GM12878 (cell line): ENCODE measurements at regions not wholly inside any gene's neighbourhood (a gene's known extent, or its start where the extent isn't known, plus 50 kb on each side); places are given as distances from the start of the nearest gene placed in this dataset.

ENCODE experiments used
- ATAC-seq: fragments of 200-7000 bp; cut with Tn5 transposase; 3 replicates; pipeline ENCODE4 v1.9.1; 2020; ENCODE audit warnings: mild to moderate bottlenecking, moderate library complexity
- BruUV-seq: library from RNA; stranded (reverse); fragments of 400-500 nt; replicated peaks from 2 replicates; lab custom pipeline; 2021; lab: Mats Ljungman, UMichigan
- CTCF ChIA-PET: fragments of 300-600 bp; sonication (Branson Sonifier 250); formaldehyde crosslinking; extraction: SDS; loops from one replicate; lab custom pipeline; 2021; ENCODE audit warnings: inconsistent platforms; lab: Yijun Ruan, JAX
- POLR2A ChIA-PET: fragments of 350-600 bp; formaldehyde crosslinking; extraction: SDS; loops from one replicate; lab custom pipeline; 2021; ENCODE audit warnings: inconsistent platforms; lab: Charles Lee
- RAD21 ChIA-PET: fragments of 300-600 bp; sonication (Branson Sonifier 250); formaldehyde crosslinking; loops from one replicate; lab custom pipeline; 2023; ENCODE audit warnings: antibody characterized with exemption; ENCODE audit not compliant: unreplicated experiment; lab: Charles Lee
- SMC1A ChIA-PET: fragments of 300-600 bp; sonication (Branson Sonifier 250); formaldehyde crosslinking; loops from one replicate; lab custom pipeline; 2023; ENCODE audit not compliant: unreplicated experiment, uncharacterized antibody; lab: Charles Lee
- DNase-seq: peaks from one replicate; pipeline ENCODE4 v3.0.0-alpha.2; 2011; ENCODE audit warnings: low read depth, low spot score
- FAIRE-seq: peaks from 3 replicates; lab custom pipeline; 2011; peaks lifted over from hg19 to GRCh38; lab: Jason Lieb, UNC
- H2AFZ ChIP-seq: 2 replicates; pipeline ENCODE4 v1.6.0; 2011; ENCODE audit warnings: low read depth, low read length, control low read depth; ENCODE audit not compliant: control insufficient read depth
- H3K27ac ChIP-seq: 2 replicates; pipeline ENCODE4 v1.5.1; 2011; ENCODE audit warnings: control low read depth; ENCODE audit not compliant: control insufficient read depth, insufficient read depth
- H3K27me3 ChIP-seq, 2 experiments: replicated peaks in 1 of 2; 2 replicates each; pipeline versions ENCODE4 v1.6.0 to v1.6.1; 2011; ENCODE audit warnings: low read length in 1 of 2; ENCODE audit not compliant: control insufficient read depth in 2 of 2, insufficient read depth in 2 of 2
- H3K36me3 ChIP-seq, 2 experiments: 2 replicates each; pipeline ENCODE4 v1.5.1; 2011; ENCODE audit warnings: low read length in 1 of 2; ENCODE audit not compliant: control insufficient read depth in 2 of 2, insufficient read depth in 2 of 2
- H3K4me1 ChIP-seq: 2 replicates; pipeline ENCODE4 v1.6.1; 2011; ENCODE audit warnings: mild to moderate bottlenecking, low read length, moderate library complexity, mixed read lengths; ENCODE audit not compliant: control insufficient read depth, insufficient read depth
- H3K4me2 ChIP-seq: 2 replicates; pipeline ENCODE4 v1.6.0; 2011; ENCODE audit warnings: control low read depth; ENCODE audit not compliant: control insufficient read depth, insufficient read depth
- H3K4me3 ChIP-seq: fragments of 200-600 bp; sonication (generic); 2 replicates; pipeline ENCODE4 v1.5.1; 2016
- H3K79me2 ChIP-seq: 2 replicates; pipeline ENCODE4 v1.6.0; 2011; ENCODE audit warnings: low read length; ENCODE audit not compliant: control insufficient read depth, insufficient read depth
- H3K9ac ChIP-seq: 2 replicates; pipeline ENCODE4 v1.8.0; 2011; ENCODE audit warnings: low read length, control low read depth, mixed read lengths; ENCODE audit not compliant: control insufficient read depth, insufficient read depth
- H3K9me3 ChIP-seq: replicated peaks from 3 replicates; pipeline ENCODE4 v1.5.1; 2011; ENCODE audit warnings: mild to moderate bottlenecking, low read length; ENCODE audit not compliant: control insufficient read depth, insufficient read depth
- H4K20me1 ChIP-seq: 2 replicates; pipeline ENCODE4 v1.6.0; 2011; ENCODE audit not compliant: control insufficient read depth, insufficient read depth
- CBX5 ChIP-seq: sonication (generic); IDR thresholded peaks from 2 replicates; pipeline ENCODE4 v1.6.1; 2016; ENCODE audit warnings: low read depth, moderate library complexity, mild to moderate bottlenecking, inconsistent platforms
- CHD1 ChIP-seq: IDR thresholded peaks from 2 replicates; pipeline ENCODE4 v1.6.1; 2012; ENCODE audit warnings: low read depth, low read length, improper control_type of control experiment
- CHD2 ChIP-seq: IDR thresholded peaks from 2 replicates; pipeline ENCODE4 v1.6.1; 2011; ENCODE audit warnings: low read depth, low read length, improper control_type of control experiment, borderline replicate concordance
- ESRRA ChIP-seq: IDR thresholded peaks from 2 replicates; pipeline ENCODE4 v1.6.1; 2012; ENCODE audit warnings: mild to moderate bottlenecking, low read length, improper control_type of control experiment
- HCFC1 ChIP-seq: fragments of 150-350 bp; IDR thresholded peaks from 2 replicates; pipeline ENCODE4 v1.6.1; 2014; ENCODE audit warnings: low read length
- NR2C2 ChIP-seq: IDR thresholded peaks from 2 replicates; pipeline ENCODE4 v1.6.1; 2011; ENCODE audit warnings: borderline replicate concordance, low read depth; ENCODE audit not compliant: control insufficient read depth, insufficient read length
- NRF1 ChIP-seq: conservative IDR thresholded peaks from 2 replicates; pipeline ENCODE4 v1.6.1; 2011; ENCODE audit warnings: mild to moderate bottlenecking, low read depth, low read length, improper control_type of control experiment
- PML ChIP-seq: IDR thresholded peaks from 2 replicates; pipeline ENCODE4 v1.6.1; 2012; ENCODE audit warnings: low read length, inconsistent platforms
- POLR2AphosphoS5 ChIP-seq: IDR thresholded peaks from 2 replicates; pipeline ENCODE4 v1.6.1; 2011; ENCODE audit warnings: mild to moderate bottlenecking, low read length, inconsistent platforms
- SMAD1 ChIP-seq: fragments of 450-650 bp; IDR thresholded peaks from 2 replicates; pipeline ENCODE4 v1.6.1; 2018; ENCODE audit warnings: mild to moderate bottlenecking, low read depth; ENCODE audit not compliant: partially characterized antibody
- YBX1 ChIP-seq: fragments of 450-650 bp; IDR thresholded peaks from 2 replicates; pipeline ENCODE4 v1.6.1; 2016; ENCODE audit warnings: antibody characterized with exemption
- ZBTB4 ChIP-seq: fragments of 450-650 bp; formaldehyde crosslinking; IDR thresholded peaks from 2 replicates; pipeline ENCODE4 v1.4.0; 2022; ENCODE audit warnings: mild to moderate bottlenecking, moderate library complexity
- WGBS: methylation state at CpG from one replicate; pipeline ENCODE4 v1.1.6; 2016; ENCODE audit warnings: low lambda C conversion rate; ENCODE audit not compliant: insufficient replicate concordance, insufficient coverage; ENCODE audit errors: missing lambda C conversion rate; 5-methylcytosine and 5-hydroxymethylcytosine counted together
- in situ Hi-C: fragments of 300-500 bp; cut with MboI; formaldehyde crosslinking; loops from 9 replicates; pipeline ENCODE4 v1.14.3; 2018; ENCODE audit warnings: mixed read lengths
- intact Hi-C: fragments of 100-400 bp; cut with micrococcal nuclease; formaldehyde crosslinking; loops from one replicate; pipeline ENCODE4 v1.14.2; 2022; ENCODE audit not compliant: unreplicated experiment

- H3K4me2 ChIP-seq: no peak overlapping the region
- ChIA-PET SMC1A (no interaction called here), POLR2A (no interaction called here), RAD21 (no interaction called here), CTCF (interaction anchor here (1.0 kb wide), 1 partner anchor 855 kb away, joined by 3 read pairs; no protein-coding TSS in a partner anchor)
- BruUV-seq: no TSS peak
- H3K9ac ChIP-seq: no peak overlapping the region
- H3K9me3 ChIP-seq: no peaks in the 10 kb centered on the region
- H3K4me1 ChIP-seq: no peaks in the 10 kb centered on the region
- WGBS: 42% methylated on average over 10 of the region's 10 CpGs
- no peaks in the 10 kb centered on the region for H3K27me3 ChIP-seq
- H3K27ac ChIP-seq: no peak overlapping the region
- H3K4me3 ChIP-seq: no peak overlapping the region
- no peaks in the 10 kb centered on the region for H3K36me3 ChIP-seq
- no peak overlapping the region for H2AFZ ChIP-seq
- FAIRE-seq (no peak), ATAC-seq (no peak), DNase-seq (no peak)
- in situ Hi-C loops (no loop called here), intact Hi-C loops (no loop called here)
- no peaks in the 10 kb centered on the region for H3K79me2 ChIP-seq
- no peaks in the 10 kb centered on the region for H4K20me1 ChIP-seq
- TF ChIP-seq PML (no peak), SMAD1 (no peak), ESRRA (no peak), CHD1 (no peak)
Observed at GRCh38 chr10:129274748-129275474, 192.1 kb upstream of the MGMT start.

GRCh38 chr10:129275886-129276285 is 191.2 kb upstream of the MGMT start:
- no peak for DNase-seq
- Histone ChIP-seq H2AFZ (no peak overlapping the region), H3K4me1 (no peaks in the 10 kb centered on the region), H3K4me3 (no peak overlapping the region), H3K9me3 (no peaks in the 10 kb centered on the region), H3K27me3 (no peaks in the 10 kb centered on the region), H4K20me1 (no peaks in the 10 kb centered on the region), H3K27ac (no peak overlapping the region), H3K4me2 (no peak overlapping the region), H3K9ac (no peak overlapping the region), H3K36me3 (no peaks in the 10 kb centered on the region), H3K79me2 (no peaks in the 10 kb centered on the region)
- WGBS: 19% methylated on average over 9 of the region's 9 CpGs
- CTCF ChIA-PET: no interaction called here
- intact Hi-C loops: no loop called here
- no peak for ATAC-seq
- POLR2A ChIA-PET: no interaction called here
- FAIRE-seq: no peak
- in situ Hi-C loops: no loop called here
- TF ChIP-seq NR2C2: no peak
- TF ChIP-seq HCFC1: no peak
- no peak for TF ChIP-seq YBX1
- no peak for TF ChIP-seq ZBTB4 (CRISPR knock-in tag)
- no peak for TF ChIP-seq CBX5
- no peak for TF ChIP-seq POLR2AphosphoS5
- TF ChIP-seq NRF1: no peak
- no peak for TF ChIP-seq CHD2
- RAD21 ChIA-PET: no interaction called here
- BruUV-seq: no TSS peak
- SMC1A ChIA-PET: no interaction called here
